SK-N-SH (cell line): ENCODE measurements at regions not wholly inside any gene's neighbourhood (a gene's known extent, or its start where the extent isn't known, plus 50 kb on each side); places are given as distances from the start of the nearest gene placed in this dataset.

Source experiments
- CTCF ChIA-PET: fragments of 300-600, 350-600 bp; formaldehyde crosslinking; extraction: SDS; loops from one replicate; lab custom pipeline; 2021; lab: Yijun Ruan, JAX
- POLR2A ChIA-PET: fragments of 350-600 bp; sonication (Branson Sonifier 250); formaldehyde crosslinking; extraction: SDS; loops from one replicate; lab custom pipeline; 2020; ENCODE audit warnings: antibody characterized with exemption, inconsistent platforms; lab: Yijun Ruan, JAX
- DNase-seq: peaks from one replicate; pipeline ENCODE4 v3.0.0; 2012
- H2AFZ ChIP-seq: fragments of 200-600 bp; sonication (generic); 2 replicates; pipeline ENCODE4 v1.8.1; 2016; ENCODE audit warnings: antibody characterized with exemption, mild to moderate bottlenecking, low read depth
- H3F3A ChIP-seq: fragments of 200-600 bp; sonication (generic); replicated peaks from 2 replicates; pipeline ENCODE3; 2016; ENCODE audit warnings: antibody characterized with exemption, mild to moderate bottlenecking; ENCODE audit not compliant: insufficient read depth
- H3K27ac ChIP-seq, 2 experiments: fragments of 200-500 bp in 1 of 2; fragments of 200-600 bp in 1 of 2; sonication (Bioruptor generic) in 1 of 2; sonication (generic), shearing (Covaris generic) in 1 of 2; 2 replicates each; pipeline versions ENCODE4 v1.5.1 to v1.6.1; 2014 to 2016; ENCODE audit warnings: low read depth in 2 of 2, inconsistent platforms in 1 of 2, low read length in 1 of 2, mild to moderate bottlenecking in 1 of 2, mixed read lengths in 1 of 2
- H3K27me3 ChIP-seq: fragments of 200-600 bp; sonication (generic), shearing (Covaris generic); 2 replicates; pipeline ENCODE4 v1.6.1; 2016; ENCODE audit warnings: mixed run types; ENCODE audit not compliant: insufficient read depth
- H3K36me3 ChIP-seq, 2 experiments: fragments of 200-500 bp in 1 of 2; fragments of 200-600 bp in 1 of 2; sonication (Bioruptor generic) in 1 of 2; sonication (generic) in 1 of 2; replicated peaks in 1 of 2; 2 replicates each; pipeline versions ENCODE3 to v1.5.1; 2014 to 2016; ENCODE audit warnings: low read length in 1 of 2, mild to moderate bottlenecking in 1 of 2; ENCODE audit not compliant: insufficient read depth in 2 of 2, control insufficient read depth in 1 of 2
- H3K4me1 ChIP-seq, 2 experiments: fragments of 200-500 bp in 1 of 2; fragments of 200-600 bp in 1 of 2; sonication (Bioruptor generic) in 1 of 2; sonication (generic), shearing (Covaris generic) in 1 of 2; 2 replicates each; pipeline versions ENCODE4 v1.5.1 to v1.6.1; 2014 to 2016; ENCODE audit warnings: low read depth in 1 of 2, low read length in 1 of 2, mixed run types in 1 of 2; ENCODE audit not compliant: insufficient read depth in 2 of 2, control insufficient read depth in 1 of 2
- H3K4me2 ChIP-seq: fragments of 200-600 bp; sonication (generic), shearing (Covaris generic); 2 replicates; pipeline ENCODE4 v1.6.1; 2017; ENCODE audit warnings: mixed run types
- H3K4me3 ChIP-seq, 2 experiments: fragments of 200-500 bp in 1 of 2; fragments of 200-600 bp in 1 of 2; sonication (Bioruptor generic) in 1 of 2; sonication (generic), shearing (Covaris generic) in 1 of 2; 2 replicates each; pipeline versions ENCODE4 v1.5.1 to v1.8.1; 2014 to 2016; ENCODE audit warnings: low read depth in 2 of 2, inconsistent platforms in 1 of 2, low read length in 1 of 2, mild to moderate bottlenecking in 1 of 2, mixed read lengths in 1 of 2, moderate library complexity in 1 of 2
- H3K79me2 ChIP-seq: fragments of 200-600 bp; sonication (generic); 2 replicates; pipeline ENCODE4 v1.8.1; 2017; ENCODE audit warnings: mild to moderate bottlenecking; ENCODE audit not compliant: insufficient read depth
- H3K9ac ChIP-seq: fragments of 200-600 bp; sonication (generic); 2 replicates; pipeline ENCODE4 v1.6.1; 2017; ENCODE audit warnings: mixed run types
- H3K9me2 ChIP-seq: fragments of 200-600 bp; sonication (generic); 2 replicates; pipeline ENCODE4 v1.6.1; 2017; ENCODE audit warnings: mixed run types
- H3K9me3 ChIP-seq: fragments of 200-600 bp; sonication (generic); 2 replicates; pipeline ENCODE4 v1.6.1; 2017; ENCODE audit warnings: mixed run types, mild to moderate bottlenecking, moderate library complexity
- H4K20me1 ChIP-seq: fragments of 200-600 bp; sonication (generic); 2 replicates; pipeline ENCODE4 v1.6.1; 2017; ENCODE audit warnings: mild to moderate bottlenecking, mixed run types; ENCODE audit not compliant: insufficient read depth
- CHD2 ChIP-seq: fragments of 150-350 bp; IDR thresholded peaks from 2 replicates; pipeline ENCODE4 v1.6.1; 2018; ENCODE audit warnings: low read length; ENCODE audit not compliant: partially characterized antibody
- EP300 ChIP-seq, 2 experiments: IDR thresholded peaks; 2 replicates each; pipeline versions ENCODE4 v1.4.0 to v1.6.1; 2012; ENCODE audit warnings: borderline replicate concordance in 1 of 2, low read depth in 1 of 2, low read length in 1 of 2
- EZH2phosphoT487 ChIP-seq: fragments of 200-600 bp; sonication (generic); IDR thresholded peaks from 2 replicates; pipeline ENCODE4 v1.6.1; 2017; ENCODE audit warnings: low read depth, mixed run types, mild to moderate bottlenecking, antibody characterized with exemption, moderate library complexity, borderline replicate concordance
- FOSL2 ChIP-seq: IDR thresholded peaks from 2 replicates; pipeline ENCODE4 v1.4.0; 2012; ENCODE audit warnings: low read depth, mild to moderate bottlenecking, moderate library complexity, borderline replicate concordance
- FOXJ3 ChIP-seq: sonication (generic); formaldehyde crosslinking; IDR thresholded peaks from 2 replicates; pipeline ENCODE4 v1.5.1; 2020; ENCODE audit warnings: mild to moderate bottlenecking, missing genetic modification reagents
- FOXM1 ChIP-seq: IDR thresholded peaks from 2 replicates; pipeline ENCODE4 v1.4.0; 2012; ENCODE audit warnings: low read depth, mild to moderate bottlenecking
- GATA2 ChIP-seq: sonication (generic); formaldehyde crosslinking; IDR thresholded peaks from 2 replicates; pipeline ENCODE4 v1.5.0; 2020; ENCODE audit warnings: mild to moderate bottlenecking, missing genetic modification reagents
- IRF3 ChIP-seq: fragments of 150-350 bp; IDR thresholded peaks from 2 replicates; pipeline ENCODE4 v1.6.1; 2016; ENCODE audit warnings: mild to moderate bottlenecking, low read depth, low read length
- MXI1 ChIP-seq: IDR thresholded peaks from 2 replicates; pipeline ENCODE4 v1.6.1; 2012; ENCODE audit warnings: mild to moderate bottlenecking, low read depth, low read length, improper control_type of control experiment
- NRF1 ChIP-seq: IDR thresholded peaks from 2 replicates; pipeline ENCODE4 v1.6.1; 2012; ENCODE audit warnings: low read depth, mild to moderate bottlenecking, low read length
- RAD21 ChIP-seq: IDR thresholded peaks from 2 replicates; pipeline ENCODE4 v1.6.1; 2012; ENCODE audit warnings: mild to moderate bottlenecking, low read length
- RFX5 ChIP-seq: IDR thresholded peaks from 2 replicates; pipeline ENCODE4 v1.6.1; 2012; ENCODE audit warnings: mild to moderate bottlenecking, improper control_type of control experiment, low read length
- RXRA ChIP-seq: IDR thresholded peaks from 2 replicates; pipeline ENCODE4 v1.4.0; 2012; ENCODE audit warnings: low read depth, mild to moderate bottlenecking, borderline replicate concordance
- SMC3 ChIP-seq: IDR thresholded peaks from 2 replicates; pipeline ENCODE4 v1.6.1; 2012; ENCODE audit warnings: low read depth, low read length, improper control_type of control experiment
- TAF1 ChIP-seq: IDR thresholded peaks from 2 replicates; pipeline ENCODE4 v1.6.1; 2012; ENCODE audit warnings: low read depth, mild to moderate bottlenecking, low read length, moderate library complexity, borderline replicate concordance
- TCF12 ChIP-seq: IDR thresholded peaks from 2 replicates; pipeline ENCODE4 v1.4.0; 2012
- TEAD4 ChIP-seq: IDR thresholded peaks from 2 replicates; pipeline ENCODE4 v1.4.0; 2012; ENCODE audit warnings: mild to moderate bottlenecking, borderline replicate concordance; ENCODE audit not compliant: insufficient read depth
- WGBS: methylation state at CpG from one replicate; pipeline ENCODE4 v1.1.6; 2017; ENCODE audit warnings: low lambda C conversion rate; 5-methylcytosine and 5-hydroxymethylcytosine counted together
- TF ChIP-seq, protein P1 (sequence below): IDR thresholded peaks from 2 replicates; pipeline ENCODE4 v1.4.0; 2012; ENCODE audit warnings: low read depth
- TF ChIP-seq, protein P2 (sequence below): IDR thresholded peaks from 2 replicates; pipeline ENCODE4 v1.4.0; 2012; ENCODE audit warnings: low read depth, borderline replicate concordance
- TF ChIP-seq, protein P3 (sequence below): fragments of 150-350 bp; IDR thresholded peaks from 2 replicates; pipeline ENCODE4 v1.6.1; 2017; ENCODE audit warnings: antibody characterized with exemption, low read length, low read depth, borderline replicate concordance

- no peak for DNase-seq
- no peak overlapping the region for H3K4me3 ChIP-seq
- TF ChIP-seq, protein P1, sequence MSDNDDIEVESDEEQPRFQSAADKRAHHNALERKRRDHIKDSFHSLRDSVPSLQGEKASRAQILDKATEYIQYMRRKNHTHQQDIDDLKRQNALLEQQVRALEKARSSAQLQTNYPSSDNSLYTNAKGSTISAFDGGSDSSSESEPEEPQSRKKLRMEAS: no peak
- TF ChIP-seq EZH2phosphoT487 (no peak), TCF12 (no peak), FOXM1 (no peak), GATA2 (no peak), FOSL2 (no peak), FOXJ3 (no peak), NRF1 (no peak), EP300 (IDR thresholded peaks at IDR 0.05; ENCODE audit: borderline replicate concordance in 1 of 2, low read depth in 1 of 2, low read length in 1 of 2) (no peak), IRF3 (no peak), MXI1 (no peak)
- TF ChIP-seq, protein P2, sequence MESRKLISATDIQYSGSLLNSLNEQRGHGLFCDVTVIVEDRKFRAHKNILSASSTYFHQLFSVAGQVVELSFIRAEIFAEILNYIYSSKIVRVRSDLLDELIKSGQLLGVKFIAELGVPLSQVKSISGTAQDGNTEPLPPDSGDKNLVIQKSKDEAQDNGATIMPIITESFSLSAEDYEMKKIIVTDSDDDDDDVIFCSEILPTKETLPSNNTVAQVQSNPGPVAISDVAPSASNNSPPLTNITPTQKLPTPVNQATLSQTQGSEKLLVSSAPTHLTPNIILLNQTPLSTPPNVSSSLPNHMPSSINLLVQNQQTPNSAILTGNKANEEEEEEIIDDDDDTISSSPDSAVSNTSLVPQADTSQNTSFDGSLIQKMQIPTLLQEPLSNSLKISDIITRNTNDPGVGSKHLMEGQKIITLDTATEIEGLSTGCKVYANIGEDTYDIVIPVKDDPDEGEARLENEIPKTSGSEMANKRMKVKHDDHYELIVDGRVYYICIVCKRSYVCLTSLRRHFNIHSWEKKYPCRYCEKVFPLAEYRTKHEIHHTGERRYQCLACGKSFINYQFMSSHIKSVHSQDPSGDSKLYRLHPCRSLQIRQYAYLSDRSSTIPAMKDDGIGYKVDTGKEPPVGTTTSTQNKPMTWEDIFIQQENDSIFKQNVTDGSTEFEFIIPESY: no peak
- TF ChIP-seq, all 33 proteins: peak for 0
- H3K9me3 ChIP-seq: no peaks in the 10 kb centered on the region
- H3K4me1 ChIP-seq: no peaks in the 10 kb centered on the region
- H4K20me1 ChIP-seq: no peaks in the 10 kb centered on the region
- no peak overlapping the region for H3K9ac ChIP-seq
- H3F3A ChIP-seq: no peaks in the 10 kb centered on the region
- H3K27me3 ChIP-seq: no peaks in the 10 kb centered on the region
- H3K4me2 ChIP-seq: no peak overlapping the region
- CTCF ChIA-PET: no interaction called here
- H3K79me2 ChIP-seq: no peaks in the 10 kb centered on the region
- no peak overlapping the region for H3K27ac ChIP-seq
- H2AFZ ChIP-seq: no peak overlapping the region
- H3K9me2 ChIP-seq: no peaks in the 10 kb centered on the region
- H3K36me3 ChIP-seq: no peaks in the 10 kb centered on the region
- POLR2A ChIA-PET: no interaction called here
- WGBS: 86% methylated on average over 5 of the region's 6 CpGs
Measured at GRCh38 chr6:145153495-145153894, 581.8 kb downstream of the EPM2A start.

GRCh38 chr6:145155411-145155810 lies 579.9 kb downstream of the EPM2A start:
- Histone ChIP-seq H2AFZ (no peak overlapping the region), H3K4me2 (no peak overlapping the region), H3K9me2 (no peaks in the 10 kb centered on the region), H3K9me3 (no peaks in the 10 kb centered on the region), H3K36me3 (no peaks in the 10 kb centered on the region), H3K9ac (no peak overlapping the region), H3K79me2 (no peaks in the 10 kb centered on the region), H4K20me1 (no peaks in the 10 kb centered on the region), H3K4me1 (no peaks in the 10 kb centered on the region), H3K4me3 (no peak overlapping the region), H3K27ac (no peak overlapping the region), H3F3A (no peaks in the 10 kb centered on the region), H3K27me3 (no peaks in the 10 kb centered on the region)
- ChIA-PET POLR2A (no interaction called here), CTCF (interaction anchor here (0.6 to 1.4 kb wide), 2 partner anchors 16 to 568 kb away, joined by 3 read pairs; no protein-coding TSS in a partner anchor)
- WGBS: 43% methylated on average over 1 of the region's 1 CpG
- DNase-seq: no peak
- TF ChIP-seq IRF3: no peak
- TF ChIP-seq, protein P2: no peak
- TF ChIP-seq TEAD4: no peak
- no peak for TF ChIP-seq FOXJ3
- TF ChIP-seq, protein P3, sequence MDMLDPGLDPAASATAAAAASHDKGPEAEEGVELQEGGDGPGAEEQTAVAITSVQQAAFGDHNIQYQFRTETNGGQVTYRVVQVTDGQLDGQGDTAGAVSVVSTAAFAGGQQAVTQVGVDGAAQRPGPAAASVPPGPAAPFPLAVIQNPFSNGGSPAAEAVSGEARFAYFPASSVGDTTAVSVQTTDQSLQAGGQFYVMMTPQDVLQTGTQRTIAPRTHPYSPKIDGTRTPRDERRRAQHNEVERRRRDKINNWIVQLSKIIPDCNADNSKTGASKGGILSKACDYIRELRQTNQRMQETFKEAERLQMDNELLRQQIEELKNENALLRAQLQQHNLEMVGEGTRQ: no peak
- no peak for TF ChIP-seq FOSL2
- TF ChIP-seq CHD2: no peak
- TF ChIP-seq TAF1: no peak
- no peak for TF ChIP-seq RAD21
- TF ChIP-seq RXRA: no peak
- TF ChIP-seq, protein P1: no peak
- TF ChIP-seq SMC3: no peak
- no peak for TF ChIP-seq RFX5
